HG03103 (cell line): ENCODE measurements at regions not wholly inside any gene's neighbourhood (a gene's known extent, or its start where the extent isn't known, plus 50 kb on each side); places are given as distances from the start of the nearest gene placed in this dataset.
"Not testable (repeated sequence)": the region's sequence is repeated elsewhere in the genome, so short reads cannot be mapped to it uniquely, and the experiment has no call there.

Experiments
- ATAC-seq: cut with Tn5 transposase; IDR thresholded peaks from one replicate; pipeline ENCODE4 v1.9.1; 2021; ENCODE audit warnings: low read depth; ENCODE audit not compliant: unreplicated experiment

- ATAC-seq = no peak
Observed at GRCh38 chr4:164613256-164613655, 140.7 kb upstream of the SMIM31 start.

- ATAC-seq = no peak
Observed at GRCh38 chr4:164613792-164614191, 140.1 kb upstream of the SMIM31 start.

GRCh38 chr4:164614329-164614728 is 139.6 kb upstream of the SMIM31 start:
- ATAC-seq = no peak

- ATAC-seq = no peak
Observed at GRCh38 chr4:164614999-164615398, 138.9 kb upstream of the SMIM31 start.

GRCh38 chr4:164615964-164616363 is 138.0 kb upstream of the SMIM31 start:
- no peak for ATAC-seq

GRCh38 chr4:164616961-164617360 is 137.0 kb upstream of the SMIM31 start:
- ATAC-seq = no peak

- ATAC-seq = no peak
Observed at GRCh38 chr4:164617426-164617825, 136.5 kb upstream of the SMIM31 start.

GRCh38 chr4:164617911-164618310 is 136.0 kb upstream of the SMIM31 start:
- ATAC-seq = no peak

GRCh38 chr4:164621886-164622521 is 131.9 kb upstream of the SMIM31 start:
- no peak for ATAC-seq

- no peak for ATAC-seq
Observed at GRCh38 chr4:164623099-164623498, 130.8 kb upstream of the SMIM31 start.

GRCh38 chr4:164639001-164639400 is 114.9 kb upstream of the SMIM31 start:
- no peak for ATAC-seq

GRCh38 chr4:164648151-164648848 is 105.6 kb upstream of the SMIM31 start:
- ATAC-seq = no peak

GRCh38 chr4:164648849-164649212 is 105.1 kb upstream of the SMIM31 start:
- ATAC-seq = no peak

GRCh38 chr4:164659765-164660164 is 94.2 kb upstream of the SMIM31 start:
- ATAC-seq = no peak

- not testable (repeated sequence) for ATAC-seq
Observed at GRCh38 chr4:164676152-164676551, 77.8 kb upstream of the SMIM31 start.

GRCh38 chr4:164683040-164683439 is 70.9 kb upstream of the SMIM31 start:
- ATAC-seq = no peak

GRCh38 chr4:164695650-164696049 is 58.3 kb upstream of the SMIM31 start:
- no peak for ATAC-seq

- ATAC-seq = no peak
Observed at GRCh38 chr4:164700471-164700870, 53.5 kb upstream of the SMIM31 start.

GRCh38 chr4:164701665-164702064 is 52.3 kb upstream of the SMIM31 start:
- ATAC-seq = peak; percentile 87
